ENCODE measurements at regions not wholly inside any gene's neighbourhood (a gene's known extent, or its start where the extent isn't known, plus 50 kb on each side); places are given as distances from the start of the nearest gene placed in this dataset.

GRCh38 chr3:59483191-59483590 lies 433.4 kb upstream of the CFAP20DC start:
- no peak for TF ChIP-seq POLR2A (IDR thresholded peaks at IDR 0.05; ENCODE audit: low read depth, low read length)
- TF ChIP-seq POLR2AphosphoS5 (IDR thresholded peaks at IDR 0.05; ENCODE audit: low read depth, low read length) = no peak

Data from GM12892 (cell line).